ENCODE measurements at regions not wholly inside any gene's neighbourhood (a gene's known extent, or its start where the extent isn't known, plus 50 kb on each side); places are given as distances from the start of the nearest gene placed in this dataset.
A peak's percentile ranks its signal among the peaks of the same experiment; 100 is the strongest.

DNA sequence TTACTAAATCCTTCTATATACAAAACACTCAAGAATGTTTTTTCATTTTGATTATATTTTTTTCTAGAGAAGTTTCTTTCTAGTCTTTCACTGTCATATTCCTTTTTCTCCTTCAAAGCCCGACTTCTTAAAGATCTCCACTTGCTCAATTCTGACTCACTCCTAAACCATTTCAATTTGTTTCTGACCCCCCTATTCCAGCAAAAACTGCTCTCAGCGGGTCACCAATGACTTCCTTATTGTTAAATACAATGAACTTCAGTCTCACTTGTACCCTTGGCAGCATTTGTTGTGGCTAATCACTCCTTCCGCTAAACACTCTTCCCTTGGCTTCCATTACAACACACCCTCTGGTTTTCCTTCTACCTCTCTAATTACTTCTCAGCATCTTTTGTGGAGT lies 111.1 kb upstream of the RBBP8 start:
- no peak overlapping the region for H3K4me3 ChIP-seq (ENCODE audit: low read depth, low read length)
- H3K14ac ChIP-seq (ENCODE audit: low read length) = no peak overlapping the region
- H3K36me3 ChIP-seq (ENCODE audit: control insufficient read depth in 1 of 2, insufficient read depth in 2 of 2, low read length in 2 of 2) = no peaks in the 10 kb centered on the region
- no peak overlapping the region for H3K9ac ChIP-seq (ENCODE audit: low read length)
- H3K27ac ChIP-seq (ENCODE audit: low read depth, low read length) = no peak overlapping the region
- DNase-seq = no peak
- H4K12ac ChIP-seq (ENCODE audit: low read depth, low read length) = no peak overlapping the region
- H2BK5ac ChIP-seq (ENCODE audit: low read depth, low read length, poor library complexity) = no peak overlapping the region
- no peaks in the 10 kb centered on the region for H3K9me3 ChIP-seq (ENCODE audit: insufficient read depth, low read depth, low read length)
- H3K23ac ChIP-seq (ENCODE audit: low read length) = no peak overlapping the region
- H3K27me3 ChIP-seq (ENCODE audit: insufficient read depth, low read length) = no peaks in the 10 kb centered on the region
- no peak overlapping the region for H3K4me2 ChIP-seq (ENCODE audit: low read length)
- no peaks in the 10 kb centered on the region for H3K79me1 ChIP-seq (ENCODE audit: low read length)
- H2AK5ac ChIP-seq (ENCODE audit: low read length) = no peak overlapping the region
- H3K4ac ChIP-seq (ENCODE audit: low read depth, low read length) = no peak overlapping the region
- H4K8ac ChIP-seq (ENCODE audit: low read depth, low read length) = no peak overlapping the region
- H4K91ac ChIP-seq (ENCODE audit: low read depth, low read length) = no peak overlapping the region
- H2BK120ac ChIP-seq (ENCODE audit: insufficient read depth, low read length, poor library complexity) = no peak overlapping the region
- no peaks in the 10 kb centered on the region for H3K79me2 ChIP-seq (ENCODE audit: control insufficient read depth, insufficient read depth, low read length, poor library complexity)
- H3K18ac ChIP-seq (ENCODE audit: low read length) = no peak overlapping the region
- WGBS (ENCODE audit: extremely low coverage, insufficient coverage, insufficient read length) = no CpG with 5 or more reads among the region's 3 CpGs
- no peaks in the 10 kb centered on the region for H3K4me1 ChIP-seq (ENCODE audit: control insufficient read depth in 1 of 2, insufficient read depth in 2 of 2, low read length in 2 of 2)
- H2AFZ ChIP-seq (ENCODE audit: insufficient read depth, low read length, poor library complexity) = no peak overlapping the region
- no peak overlapping the region for H2BK12ac ChIP-seq (ENCODE audit: low read length)

DNA sequence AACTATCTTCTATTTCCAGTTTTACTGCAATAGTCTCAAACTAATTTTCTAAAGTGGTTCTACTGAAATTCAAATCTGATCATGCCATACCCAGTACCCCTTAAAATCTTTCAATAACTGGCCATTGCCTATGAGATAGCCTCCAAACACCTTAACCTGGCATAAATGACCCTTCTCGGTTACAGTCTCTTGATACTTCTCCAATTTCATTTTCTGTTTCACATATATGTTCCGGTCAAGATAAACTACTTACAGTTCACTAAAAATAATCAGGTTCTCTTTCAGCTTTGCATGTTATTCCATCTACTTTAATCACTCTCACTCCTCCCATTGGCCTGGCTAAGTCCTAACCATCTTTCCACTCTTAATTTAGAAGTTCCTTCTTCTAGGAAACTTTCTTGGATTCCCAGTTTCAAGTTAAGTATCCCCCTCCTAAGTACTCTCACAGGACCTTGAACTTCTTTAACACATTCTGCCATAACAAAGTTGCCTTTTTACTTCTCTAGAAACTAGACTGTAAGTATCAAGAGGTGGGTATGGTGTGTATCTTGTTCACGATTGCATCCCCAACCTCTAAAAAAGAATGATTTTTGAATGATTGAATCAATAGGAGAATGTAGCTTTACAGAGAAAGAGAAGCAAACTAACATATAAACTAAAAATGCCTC lies 110.2 kb upstream of the RBBP8 start:
- Histone ChIP-seq H2BK12ac (ENCODE audit: low read length) (no peak overlapping the region), H3K4me3 (ENCODE audit: low read depth, low read length) (no peak overlapping the region), H2BK120ac (ENCODE audit: insufficient read depth, low read length, poor library complexity) (no peak overlapping the region), H3K79me2 (ENCODE audit: control insufficient read depth, insufficient read depth, low read length, poor library complexity) (no peaks in the 10 kb centered on the region), H3K27me3 (ENCODE audit: insufficient read depth, low read length) (no peaks in the 10 kb centered on the region), H3K36me3 (ENCODE audit: control insufficient read depth in 1 of 2, insufficient read depth in 2 of 2, low read length in 2 of 2) (no peaks in the 10 kb centered on the region), H3K27ac (ENCODE audit: low read depth, low read length) (no peak overlapping the region), H3K4ac (ENCODE audit: low read depth, low read length) (no peak overlapping the region), H4K8ac (ENCODE audit: low read depth, low read length) (no peak overlapping the region), H3K4me2 (ENCODE audit: low read length) (no peak overlapping the region), H4K12ac (ENCODE audit: low read depth, low read length) (no peak overlapping the region), H4K91ac (ENCODE audit: low read depth, low read length) (no peak overlapping the region), H3K9ac (ENCODE audit: low read length) (no peak overlapping the region), H2BK5ac (ENCODE audit: low read depth, low read length, poor library complexity) (no peak overlapping the region), H3K79me1 (ENCODE audit: low read length) (no peaks in the 10 kb centered on the region), H2AFZ (ENCODE audit: insufficient read depth, low read length, poor library complexity) (no peak overlapping the region), H3K18ac (ENCODE audit: low read length) (no peak overlapping the region), H2AK5ac (ENCODE audit: low read length) (no peak overlapping the region), H3K9me3 (ENCODE audit: insufficient read depth, low read depth, low read length) (no peaks in the 10 kb centered on the region), H3K14ac (ENCODE audit: low read length) (no peak overlapping the region), H3K23ac (ENCODE audit: low read length) (no peak overlapping the region), H3K4me1 (ENCODE audit: control insufficient read depth in 1 of 2, insufficient read depth in 2 of 2, low read length in 2 of 2) (no peaks in the 10 kb centered on the region)
- whole genome bisulfite sequencing (ENCODE audit: extremely low coverage, insufficient coverage, insufficient read length) = no CpG with 5 or more reads among the region's 3 CpGs
- no peak for DNase-seq

DNA sequence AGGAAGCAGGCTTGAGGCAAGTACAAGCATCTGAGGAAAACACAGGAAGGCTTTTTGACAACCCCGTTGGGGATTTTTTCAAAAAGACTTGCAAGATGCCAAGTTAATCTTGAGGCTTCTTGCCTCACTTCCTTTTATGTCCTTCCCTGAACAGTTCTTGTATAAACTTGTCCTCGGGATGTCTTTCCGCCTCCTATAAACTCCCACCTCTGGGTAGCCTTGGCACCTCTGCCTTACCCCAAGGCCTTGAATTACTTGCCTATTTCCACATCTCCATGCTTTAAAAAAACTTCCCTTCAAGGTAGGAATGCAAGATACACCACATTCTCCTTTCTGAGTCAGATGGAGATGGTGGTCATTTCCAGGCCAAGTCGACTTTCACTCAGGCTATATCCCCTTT lies 106.4 kb upstream of the RBBP8 start:
- Histone ChIP-seq H3K23ac (ENCODE audit: low read length) (no peak overlapping the region), H4K91ac (ENCODE audit: low read depth, low read length) (no peak overlapping the region), H3K4ac (ENCODE audit: low read depth, low read length) (no peak overlapping the region), H3K79me1 (ENCODE audit: low read length) (no peaks in the 10 kb centered on the region), H3K4me3 (ENCODE audit: low read depth, low read length) (no peak overlapping the region), H2AK5ac (ENCODE audit: low read length) (no peak overlapping the region), H3K18ac (ENCODE audit: low read length) (no peak overlapping the region), H3K9ac (ENCODE audit: low read length) (no peak overlapping the region), H3K4me1 (ENCODE audit: control insufficient read depth in 1 of 2, insufficient read depth in 2 of 2, low read length in 2 of 2) (no peaks in the 10 kb centered on the region), H2BK120ac (ENCODE audit: insufficient read depth, low read length, poor library complexity) (no peak overlapping the region), H4K8ac (ENCODE audit: low read depth, low read length) (no peak overlapping the region), H2BK5ac (ENCODE audit: low read depth, low read length, poor library complexity) (no peak overlapping the region), H3K27me3 (ENCODE audit: insufficient read depth, low read length) (no peaks in the 10 kb centered on the region), H3K36me3 (ENCODE audit: control insufficient read depth in 1 of 2, insufficient read depth in 2 of 2, low read length in 2 of 2) (no peaks in the 10 kb centered on the region), H3K4me2 (ENCODE audit: low read length) (no peak overlapping the region), H3K27ac (ENCODE audit: low read depth, low read length) (no peak overlapping the region), H2AFZ (ENCODE audit: insufficient read depth, low read length, poor library complexity) (no peak overlapping the region), H2BK12ac (ENCODE audit: low read length) (no peak overlapping the region), H4K12ac (ENCODE audit: low read depth, low read length) (no peak overlapping the region), H3K9me3 (ENCODE audit: insufficient read depth, low read depth, low read length) (no peaks in the 10 kb centered on the region), H3K79me2 (ENCODE audit: control insufficient read depth, insufficient read depth, low read length, poor library complexity) (no peaks in the 10 kb centered on the region), H3K14ac (ENCODE audit: low read length) (no peak overlapping the region)
- WGBS (ENCODE audit: extremely low coverage, insufficient coverage, insufficient read length) = no CpG with 5 or more reads among the region's 4 CpGs
- DNase-seq = peak; percentile 19 to 80

DNA sequence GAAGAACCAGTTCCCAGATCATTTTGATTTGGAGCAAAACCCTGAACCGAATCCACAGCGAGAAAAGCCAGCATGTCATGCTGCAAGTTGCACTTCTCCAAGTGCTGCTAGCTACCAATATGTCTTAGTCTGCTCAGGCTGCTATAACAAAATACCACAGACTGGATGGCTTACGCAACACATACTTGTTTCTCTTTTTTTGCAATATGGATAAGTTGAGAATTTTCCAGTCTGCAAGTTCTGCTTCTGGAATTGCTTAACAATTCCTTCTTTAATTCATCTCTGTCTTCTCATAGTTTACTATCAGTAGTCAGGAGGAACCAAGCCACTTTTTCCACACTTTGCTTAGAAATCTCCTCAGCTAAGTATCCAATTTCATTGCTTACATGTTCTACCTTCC lies 105.9 kb upstream of the RBBP8 start:
- Histone ChIP-seq H2BK120ac (ENCODE audit: insufficient read depth, low read length, poor library complexity) (no peak overlapping the region), H3K4me1 (ENCODE audit: control insufficient read depth in 1 of 2, insufficient read depth in 2 of 2, low read length in 2 of 2) (no peaks in the 10 kb centered on the region), H3K14ac (ENCODE audit: low read length) (no peak overlapping the region), H3K27ac (ENCODE audit: low read depth, low read length) (no peak overlapping the region), H3K23ac (ENCODE audit: low read length) (no peak overlapping the region), H2BK5ac (ENCODE audit: low read depth, low read length, poor library complexity) (no peak overlapping the region), H3K4me3 (ENCODE audit: low read depth, low read length) (no peak overlapping the region), H3K9ac (ENCODE audit: low read length) (no peak overlapping the region), H2AFZ (ENCODE audit: insufficient read depth, low read length, poor library complexity) (no peak overlapping the region), H3K79me2 (ENCODE audit: control insufficient read depth, insufficient read depth, low read length, poor library complexity) (no peaks in the 10 kb centered on the region), H2BK12ac (ENCODE audit: low read length) (no peak overlapping the region), H3K79me1 (ENCODE audit: low read length) (no peaks in the 10 kb centered on the region), H3K27me3 (ENCODE audit: insufficient read depth, low read length) (no peaks in the 10 kb centered on the region), H3K36me3 (ENCODE audit: control insufficient read depth in 1 of 2, insufficient read depth in 2 of 2, low read length in 2 of 2) (no peaks in the 10 kb centered on the region), H4K91ac (ENCODE audit: low read depth, low read length) (no peak overlapping the region), H3K18ac (ENCODE audit: low read length) (no peak overlapping the region), H3K4me2 (ENCODE audit: low read length) (no peak overlapping the region), H3K9me3 (ENCODE audit: insufficient read depth, low read depth, low read length) (no peaks in the 10 kb centered on the region), H4K12ac (ENCODE audit: low read depth, low read length) (no peak overlapping the region), H4K8ac (ENCODE audit: low read depth, low read length) (no peak overlapping the region), H2AK5ac (ENCODE audit: low read length) (no peak overlapping the region), H3K4ac (ENCODE audit: low read depth, low read length) (no peak overlapping the region)
- peak; percentile 50 to 81 for DNase-seq
- no CpG with 5 or more reads among the region's 3 CpGs for WGBS (ENCODE audit: extremely low coverage, insufficient coverage, insufficient read length)

Measured in trophoblast cell (in vitro differentiated cells and primary cell).